ENCODE measurements at regions not wholly inside any gene's neighbourhood (a gene's known extent, or its start where the extent isn't known, plus 50 kb on each side); places are given as distances from the start of the nearest gene placed in this dataset.

- no peak for DNase-seq
Observed at GRCh38 chr14:28057359-28058296, 709.0 kb upstream of the FOXG1 start.

GRCh38 chr14:28059254-28059653 lies 707.3 kb upstream of the FOXG1 start:
- peak; percentile 1 for DNase-seq

GRCh38 chr14:28061006-28061405 lies 705.6 kb upstream of the FOXG1 start:
- DNase-seq = no peak

- DNase-seq = no peak
Observed at GRCh38 chr14:28077021-28077420, 689.6 kb upstream of the FOXG1 start.

GRCh38 chr14:28083389-28083788 lies 683.2 kb upstream of the FOXG1 start:
- no peak for DNase-seq

GRCh38 chr14:28088125-28088524 lies 678.5 kb upstream of the FOXG1 start:
- no peak for DNase-seq

- DNase-seq = no peak
Observed at GRCh38 chr14:28097585-28097984, 669.0 kb upstream of the FOXG1 start.

GRCh38 chr14:28098856-28099255 lies 667.7 kb upstream of the FOXG1 start:
- DNase-seq = no peak

- peak; percentile 6 for DNase-seq
Observed at GRCh38 chr14:28102001-28102400, 664.6 kb upstream of the FOXG1 start.

GRCh38 chr14:28102814-28103213 lies 663.8 kb upstream of the FOXG1 start:
- no peak for DNase-seq

GRCh38 chr14:28113311-28113710 lies 653.3 kb upstream of the FOXG1 start:
- DNase-seq = no peak

GRCh38 chr14:28116716-28117115 lies 649.9 kb upstream of the FOXG1 start:
- no peak for DNase-seq

GRCh38 chr14:28119849-28120248 lies 646.7 kb upstream of the FOXG1 start:
- no peak for DNase-seq

GRCh38 chr14:28120391-28120790 lies 646.2 kb upstream of the FOXG1 start:
- DNase-seq = no peak

- no peak for DNase-seq
Observed at GRCh38 chr14:28121512-28122297, 644.9 kb upstream of the FOXG1 start.

GRCh38 chr14:28130610-28131284 lies 635.8 kb upstream of the FOXG1 start:
- DNase-seq = no peak

GRCh38 chr14:28138341-28138740 lies 628.2 kb upstream of the FOXG1 start:
- DNase-seq = no peak

- no peak for DNase-seq
Observed at GRCh38 chr14:28141662-28142061, 624.9 kb upstream of the FOXG1 start.

GRCh38 chr14:28142400-28143015 lies 624.1 kb upstream of the FOXG1 start:
- DNase-seq = no peak

- DNase-seq = no peak
Observed at GRCh38 chr14:28143316-28143715, 623.3 kb upstream of the FOXG1 start.

- DNase-seq = no peak
Observed at GRCh38 chr14:28151926-28152325, 614.7 kb upstream of the FOXG1 start.

GRCh38 chr14:28152453-28153044 lies 614.0 kb upstream of the FOXG1 start:
- DNase-seq = no peak
